ENCODE measurements at regions not wholly inside any gene's neighbourhood (a gene's known extent, or its start where the extent isn't known, plus 50 kb on each side); places are given as distances from the start of the nearest gene placed in this dataset.

- no peak overlapping the region for H3K56ac ChIP-seq (replicated peaks; ENCODE audit: insufficient read length, low read depth, low read length)
- H3K4ac ChIP-seq (replicated peaks; ENCODE audit: insufficient read length, low read depth, low read length), result no peak overlapping the region
- H4K91ac ChIP-seq (replicated peaks; ENCODE audit: insufficient read length, low read length), result no peak overlapping the region
- H3K4me3 ChIP-seq (ENCODE audit: extremely low read depth in 1 of 4, insufficient read depth in 2 of 4, low read depth in 3 of 4, low read length in 4 of 4), result no peak overlapping the region
- H2BK5ac ChIP-seq (ENCODE audit: low read depth, low read length), result no peak overlapping the region
- CTCF ChIA-PET (ENCODE audit: partially characterized antibody), result interaction anchor here (1.6 kb wide), 1 partner anchor 12 kb away, joined by 5 read pairs; no protein-coding TSS in a partner anchor
- FAIRE-seq, result no peak
- H3K79me1 ChIP-seq (ENCODE audit: low read depth, low read length), result no peaks in the 10 kb centered on the region
- no peak overlapping the region for H3K4me2 ChIP-seq (ENCODE audit: insufficient read depth in 1 of 2, low read depth in 2 of 2, low read length in 2 of 2)
- H2AFZ ChIP-seq (ENCODE audit: low read length), result no peak overlapping the region
- no peak overlapping the region for H3K27ac ChIP-seq (ENCODE audit: low read depth, low read length)
- no peak overlapping the region for H3K9ac ChIP-seq (replicated peaks in 1 of 4; ENCODE audit: extremely low read depth in 1 of 4, low read depth in 3 of 4, low read length in 3 of 4)
- no peaks in the 10 kb centered on the region for H3K4me1 ChIP-seq (replicated peaks in 1 of 4; ENCODE audit: control insufficient read depth in 3 of 4, insufficient read depth in 4 of 4, low read length in 3 of 4)
- no peak overlapping the region for H3K18ac ChIP-seq (ENCODE audit: extremely low read depth, low read length)
- no peak overlapping the region for H4K8ac ChIP-seq (ENCODE audit: extremely low read depth, insufficient read depth, low read length)
- H3K27me3 ChIP-seq (replicated peaks in 1 of 4; ENCODE audit: control insufficient read depth in 3 of 4, extremely low read depth in 1 of 4, insufficient read depth in 3 of 4, low read length in 3 of 4), result peaks cover 0 to 6% (median 4%) of the 10 kb centered on the region in 4 experiments; a peak in 3 of 7 replicates
- H3K23me2 ChIP-seq (ENCODE audit: low read depth, low read length), result no peaks in the 10 kb centered on the region
- no peak overlapping the region for H4K5ac ChIP-seq (ENCODE audit: insufficient read length, low read depth, low read length)
- no peak overlapping the region for H2BK15ac ChIP-seq (ENCODE audit: low read length)
- no peak overlapping the region for H3K14ac ChIP-seq (ENCODE audit: insufficient read length)
- POLR2A ChIA-PET (ENCODE audit: partially characterized antibody), result no interaction called here
- no peak overlapping the region for H3K23ac ChIP-seq (ENCODE audit: insufficient read length)
- no peak for DNase-seq (ENCODE audit: low read depth in 1 of 2, low spot score in 2 of 2)
- no peak overlapping the region for H2BK20ac ChIP-seq (ENCODE audit: low read length)
- no peak overlapping the region for H2AK5ac ChIP-seq (ENCODE audit: low read depth, low read length)
- no peaks in the 10 kb centered on the region for H3K9me3 ChIP-seq (ENCODE audit: insufficient read depth in 2 of 2, low read depth in 1 of 2, low read length in 1 of 2)
- 78% methylated on average over 3 of the region's 3 CpGs; no CpG with 5 or more reads in 1 of the 2 experiments for WGBS, 2 experiments (ENCODE audit: extremely low coverage in 1 of 2, insufficient coverage in 1 of 2, insufficient read length in 1 of 2, insufficient replicate concordance in 2 of 2, low coverage in 1 of 2, low lambda C conversion rate in 2 of 2, missing lambda C conversion rate in 1 of 2)
- H2BK120ac ChIP-seq (replicated peaks; ENCODE audit: low read depth, low read length), result no peak overlapping the region
- no peaks in the 10 kb centered on the region for H3K79me2 ChIP-seq (ENCODE audit: control insufficient read depth in 1 of 2, insufficient read depth in 2 of 2, low read length in 2 of 2)
- H4K20me1 ChIP-seq (replicated peaks in 1 of 2; ENCODE audit: control insufficient read depth in 1 of 2, insufficient read depth in 2 of 2, low read length in 2 of 2), result no peaks in the 10 kb centered on the region
- no peaks in the 10 kb centered on the region; a peak in 1 of 8 replicates for H3K36me3 ChIP-seq (ENCODE audit: control insufficient read depth in 2 of 4, insufficient read depth in 4 of 4, low read length in 3 of 4)
- no peak overlapping the region for H2BK12ac ChIP-seq (ENCODE audit: low read depth, low read length)
- TF ChIP-seq BRCA1 (IDR thresholded peaks at IDR 0.05; ENCODE audit: low read depth, low read length) (no peak), POLR2AphosphoS5 (IDR thresholded peaks at IDR 0.05; ENCODE audit: low read depth, low read length) (no peak), CHD2 (IDR thresholded peaks at IDR 0.05; ENCODE audit: low read length) (no peak), SUZ12 (IDR thresholded peaks at IDR 0.05; ENCODE audit: low read length) (no peak), SIX5 (IDR thresholded peaks at IDR 0.05; ENCODE audit: low read depth, low read length) (no peak), SP4 (IDR thresholded peaks at IDR 0.05; ENCODE audit: low read length) (no peak), ZNF274 (IDR thresholded peaks at IDR 0.05; ENCODE audit: borderline replicate concordance, extremely low read depth, low read length) (no peak), RBBP5 (IDR thresholded peaks at IDR 0.05; ENCODE audit: borderline replicate concordance, low read depth, low read length) (no peak), TBP (IDR thresholded peaks at IDR 0.05; ENCODE audit: low read depth, low read length) (no peak), CTCF (IDR thresholded peaks at IDR 0.05; ENCODE audit: control extremely low read depth in 1 of 3, insufficient read depth in 1 of 3, low read depth in 1 of 3, low read length in 3 of 3) (no peak)
- TF ChIP-seq, protein P1, sequence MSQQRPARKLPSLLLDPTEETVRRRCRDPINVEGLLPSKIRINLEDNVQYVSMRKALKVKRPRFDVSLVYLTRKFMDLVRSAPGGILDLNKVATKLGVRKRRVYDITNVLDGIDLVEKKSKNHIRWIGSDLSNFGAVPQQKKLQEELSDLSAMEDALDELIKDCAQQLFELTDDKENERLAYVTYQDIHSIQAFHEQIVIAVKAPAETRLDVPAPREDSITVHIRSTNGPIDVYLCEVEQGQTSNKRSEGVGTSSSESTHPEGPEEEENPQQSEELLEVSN (IDR thresholded peaks at IDR 0.05), result no peak
These were observed 94.3 kb downstream of the NIBAN1 start for GRCh38 chr1:184879876-184880557.
